ENCODE measurements at regions not wholly inside any gene's neighbourhood (a gene's known extent, or its start where the extent isn't known, plus 50 kb on each side); places are given as distances from the start of the nearest gene placed in this dataset.

GRCh38 chr12:86787419-86787818, 531.2 kb upstream of the MGAT4C start:
- ATAC-seq (ENCODE audit: low read depth) = no peak
- H3K4me3 Mint-ChIP-seq = no peak overlapping the region
- Histone ChIP-seq H3K4me3 (ENCODE audit: control extremely low read depth in 1 of 5, extremely low read depth in 1 of 5, insufficient read depth in 1 of 5, low read depth in 2 of 5, low read length in 4 of 5) (no peak overlapping the region), H3K27me3 (replicated peaks in 1 of 4; ENCODE audit: control extremely low read depth in 1 of 4, control insufficient read depth in 3 of 4, insufficient read depth in 4 of 4, low read length in 3 of 4) (no peaks in the 10 kb centered on the region), H2AFZ (ENCODE audit: insufficient read depth, low read depth, low read length, poor library complexity, severe bottlenecking) (no peak overlapping the region), H3K79me2 (ENCODE audit: control insufficient read depth, insufficient read depth, low read length) (no peaks in the 10 kb centered on the region), H3K9me3 (ENCODE audit: control extremely low read depth in 1 of 3, control insufficient read depth in 2 of 3, insufficient read depth in 1 of 3, low read length in 2 of 3) (no peaks in the 10 kb centered on the region), H3K36me3 (replicated peaks in 1 of 2; ENCODE audit: control extremely low read depth in 1 of 2, control insufficient read depth in 1 of 2, extremely low read depth in 1 of 2, insufficient read depth in 2 of 2, low read length in 1 of 2) (no peaks in the 10 kb centered on the region), H4K20me1 (ENCODE audit: control insufficient read depth, insufficient read depth, low read length, poor library complexity, severe bottlenecking) (no peaks in the 10 kb centered on the region), H3K9ac (ENCODE audit: low read length) (no peak overlapping the region), H3K27ac (ENCODE audit: low read length in 2 of 2) (no peak overlapping the region), H3K4me1 (ENCODE audit: control insufficient read depth in 2 of 2, insufficient read depth in 2 of 2, low read length in 2 of 2) (no peaks in the 10 kb centered on the region), H3K4me2 (replicated peaks; ENCODE audit: low read depth, low read length, poor library complexity, severe bottlenecking) (no peak overlapping the region)
- H3K4me1 Mint-ChIP-seq = no peaks in the 10 kb centered on the region
- no peak overlapping the region for H3K27ac Mint-ChIP-seq
- no peaks in the 10 kb centered on the region for H3K27me3 Mint-ChIP-seq
- H3K9me3 Mint-ChIP-seq (ENCODE audit: insufficient read depth) = no peaks in the 10 kb centered on the region
- ChIA-PET CTCF (no interaction called here), POLR2A (no interaction called here)
- intact Hi-C loops (cut with micrococcal nuclease) = no loop called here
- TF ChIP-seq EZH2 (IDR thresholded peaks at IDR 0.05; ENCODE audit: borderline replicate concordance, insufficient read depth, low read depth, low read length, poor library complexity, severe bottlenecking) = no peak
- TF ChIP-seq, protein P1, sequence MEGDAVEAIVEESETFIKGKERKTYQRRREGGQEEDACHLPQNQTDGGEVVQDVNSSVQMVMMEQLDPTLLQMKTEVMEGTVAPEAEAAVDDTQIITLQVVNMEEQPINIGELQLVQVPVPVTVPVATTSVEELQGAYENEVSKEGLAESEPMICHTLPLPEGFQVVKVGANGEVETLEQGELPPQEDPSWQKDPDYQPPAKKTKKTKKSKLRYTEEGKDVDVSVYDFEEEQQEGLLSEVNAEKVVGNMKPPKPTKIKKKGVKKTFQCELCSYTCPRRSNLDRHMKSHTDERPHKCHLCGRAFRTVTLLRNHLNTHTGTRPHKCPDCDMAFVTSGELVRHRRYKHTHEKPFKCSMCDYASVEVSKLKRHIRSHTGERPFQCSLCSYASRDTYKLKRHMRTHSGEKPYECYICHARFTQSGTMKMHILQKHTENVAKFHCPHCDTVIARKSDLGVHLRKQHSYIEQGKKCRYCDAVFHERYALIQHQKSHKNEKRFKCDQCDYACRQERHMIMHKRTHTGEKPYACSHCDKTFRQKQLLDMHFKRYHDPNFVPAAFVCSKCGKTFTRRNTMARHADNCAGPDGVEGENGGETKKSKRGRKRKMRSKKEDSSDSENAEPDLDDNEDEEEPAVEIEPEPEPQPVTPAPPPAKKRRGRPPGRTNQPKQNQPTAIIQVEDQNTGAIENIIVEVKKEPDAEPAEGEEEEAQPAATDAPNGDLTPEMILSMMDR (IDR thresholded peaks at IDR 0.05) = no peak
- no peak for DNase-seq

- ATAC-seq (ENCODE audit: low read depth) = no peak
- H3K9me3 ChIP-seq (ENCODE audit: control extremely low read depth in 1 of 3, control insufficient read depth in 2 of 3, insufficient read depth in 1 of 3, low read length in 2 of 3) = peaks cover 0 to 2% (median 0%) of the 10 kb centered on the region in 3 donors
- Mint-ChIP-seq H3K27ac (no peak overlapping the region), H3K9me3 (ENCODE audit: insufficient read depth) (no peaks in the 10 kb centered on the region), H3K4me3 (no peak overlapping the region), H3K4me1 (no peaks in the 10 kb centered on the region), H3K27me3 (no peaks in the 10 kb centered on the region)
- no peak overlapping the region for H3K4me2 ChIP-seq (replicated peaks; ENCODE audit: low read depth, low read length, poor library complexity, severe bottlenecking)
- H3K9ac ChIP-seq (ENCODE audit: low read length) = no peak overlapping the region
- no peak for DNase-seq
- WGBS (ENCODE audit: insufficient coverage) = 94% methylated on average over 2 of the region's 2 CpGs
- no peaks in the 10 kb centered on the region for H4K20me1 ChIP-seq (ENCODE audit: control insufficient read depth, insufficient read depth, low read length, poor library complexity, severe bottlenecking)
- H3K36me3 ChIP-seq (replicated peaks in 1 of 2; ENCODE audit: control extremely low read depth in 1 of 2, control insufficient read depth in 1 of 2, extremely low read depth in 1 of 2, insufficient read depth in 2 of 2, low read length in 1 of 2) = no peaks in the 10 kb centered on the region
- H3K27ac ChIP-seq (ENCODE audit: low read length in 2 of 2) = no peak overlapping the region
- CTCF ChIA-PET = no interaction called here
- H3K79me2 ChIP-seq (ENCODE audit: control insufficient read depth, insufficient read depth, low read length) = no peaks in the 10 kb centered on the region
- POLR2A ChIA-PET = no interaction called here
- H3K4me3 ChIP-seq (ENCODE audit: control extremely low read depth in 1 of 5, extremely low read depth in 1 of 5, insufficient read depth in 1 of 5, low read depth in 2 of 5, low read length in 4 of 5) = no peak overlapping the region
- H3K4me1 ChIP-seq (ENCODE audit: control insufficient read depth in 2 of 2, insufficient read depth in 2 of 2, low read length in 2 of 2) = no peaks in the 10 kb centered on the region
- intact Hi-C loops (cut with micrococcal nuclease) = no loop called here
- H3K27me3 ChIP-seq (replicated peaks in 1 of 4; ENCODE audit: control extremely low read depth in 1 of 4, control insufficient read depth in 3 of 4, insufficient read depth in 4 of 4, low read length in 3 of 4) = no peaks in the 10 kb centered on the region
- no peak for TF ChIP-seq EZH2 (IDR thresholded peaks at IDR 0.05; ENCODE audit: borderline replicate concordance, insufficient read depth, low read depth, low read length, poor library complexity, severe bottlenecking)
- TF ChIP-seq, protein P1 (IDR thresholded peaks at IDR 0.05) = no peak
- no peak overlapping the region for H2AFZ ChIP-seq (ENCODE audit: insufficient read depth, low read depth, low read length, poor library complexity, severe bottlenecking)
These were observed 521.1 kb upstream of the MGAT4C start for GRCh38 chr12:86777325-86777724.

Data from B cell (primary cell).